ENCODE measurements at regions not wholly inside any gene's neighbourhood (a gene's known extent, or its start where the extent isn't known, plus 50 kb on each side); places are given as distances from the start of the nearest gene placed in this dataset.

DNA sequence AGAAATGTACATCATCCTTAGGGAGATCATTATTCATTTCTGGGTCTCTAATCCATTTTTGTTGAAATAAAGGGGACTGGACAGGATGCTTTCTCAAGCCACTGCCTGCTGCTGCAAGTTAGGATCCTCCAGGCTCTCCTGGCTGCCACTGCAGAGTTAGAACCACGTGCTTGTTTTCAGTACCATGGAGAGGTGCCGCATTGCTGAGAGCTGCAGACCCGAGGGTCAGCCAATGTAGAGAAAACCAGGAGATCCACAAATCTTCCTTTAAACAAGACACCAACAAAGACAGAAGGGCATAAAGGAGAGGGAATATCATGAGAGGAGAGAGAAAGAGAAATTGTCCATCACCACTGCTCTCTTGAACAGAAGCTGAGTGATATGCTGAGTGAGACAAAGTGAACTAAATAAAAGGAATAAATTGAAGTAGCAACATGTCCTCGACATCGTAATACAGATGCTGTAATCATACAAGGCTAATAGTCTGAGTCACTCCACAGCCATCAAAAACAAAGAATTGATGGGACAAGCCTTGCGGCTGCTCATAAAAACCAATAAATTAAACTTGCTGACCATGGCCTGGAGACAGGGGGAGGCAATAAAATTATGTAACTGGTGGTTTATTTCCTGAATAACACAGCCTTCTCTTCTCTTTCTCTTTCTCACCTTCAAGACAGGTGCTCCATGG is 255.7 kb downstream of the OMA1 start:
- TF ChIP-seq, protein P1, sequence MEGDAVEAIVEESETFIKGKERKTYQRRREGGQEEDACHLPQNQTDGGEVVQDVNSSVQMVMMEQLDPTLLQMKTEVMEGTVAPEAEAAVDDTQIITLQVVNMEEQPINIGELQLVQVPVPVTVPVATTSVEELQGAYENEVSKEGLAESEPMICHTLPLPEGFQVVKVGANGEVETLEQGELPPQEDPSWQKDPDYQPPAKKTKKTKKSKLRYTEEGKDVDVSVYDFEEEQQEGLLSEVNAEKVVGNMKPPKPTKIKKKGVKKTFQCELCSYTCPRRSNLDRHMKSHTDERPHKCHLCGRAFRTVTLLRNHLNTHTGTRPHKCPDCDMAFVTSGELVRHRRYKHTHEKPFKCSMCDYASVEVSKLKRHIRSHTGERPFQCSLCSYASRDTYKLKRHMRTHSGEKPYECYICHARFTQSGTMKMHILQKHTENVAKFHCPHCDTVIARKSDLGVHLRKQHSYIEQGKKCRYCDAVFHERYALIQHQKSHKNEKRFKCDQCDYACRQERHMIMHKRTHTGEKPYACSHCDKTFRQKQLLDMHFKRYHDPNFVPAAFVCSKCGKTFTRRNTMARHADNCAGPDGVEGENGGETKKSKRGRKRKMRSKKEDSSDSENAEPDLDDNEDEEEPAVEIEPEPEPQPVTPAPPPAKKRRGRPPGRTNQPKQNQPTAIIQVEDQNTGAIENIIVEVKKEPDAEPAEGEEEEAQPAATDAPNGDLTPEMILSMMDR (IDR thresholded peaks at IDR 0.05; ENCODE audit: extremely low read depth, low read depth, low read length), result no peak
- no peak overlapping the region for H2AFZ ChIP-seq (ENCODE audit: low read length)
- no peaks in the 10 kb centered on the region for H3K27me3 ChIP-seq (ENCODE audit: insufficient read depth, low read length)
- H3K36me3 ChIP-seq (ENCODE audit: insufficient read depth, low read length), result no peaks in the 10 kb centered on the region
- no peaks in the 10 kb centered on the region for H3K4me1 ChIP-seq (ENCODE audit: insufficient read depth, low read length)
- H3K9me3 ChIP-seq (ENCODE audit: low read depth, low read length), result no peaks in the 10 kb centered on the region
- H3K4me2 ChIP-seq (ENCODE audit: insufficient read depth, low read length), result no peak overlapping the region
- H3K4me3 ChIP-seq (ENCODE audit: insufficient read depth, low read length), result no peak overlapping the region
- no peak overlapping the region for H3K27ac ChIP-seq (ENCODE audit: low read depth, low read length)
- H3K79me2 ChIP-seq (ENCODE audit: insufficient read depth, low read length), result no peaks in the 10 kb centered on the region
- no peak for DNase-seq (ENCODE audit: insufficient read length, low spot score, missing footprints)
- no peaks in the 10 kb centered on the region for H4K20me1 ChIP-seq (ENCODE audit: insufficient read depth, low read length)

DNA sequence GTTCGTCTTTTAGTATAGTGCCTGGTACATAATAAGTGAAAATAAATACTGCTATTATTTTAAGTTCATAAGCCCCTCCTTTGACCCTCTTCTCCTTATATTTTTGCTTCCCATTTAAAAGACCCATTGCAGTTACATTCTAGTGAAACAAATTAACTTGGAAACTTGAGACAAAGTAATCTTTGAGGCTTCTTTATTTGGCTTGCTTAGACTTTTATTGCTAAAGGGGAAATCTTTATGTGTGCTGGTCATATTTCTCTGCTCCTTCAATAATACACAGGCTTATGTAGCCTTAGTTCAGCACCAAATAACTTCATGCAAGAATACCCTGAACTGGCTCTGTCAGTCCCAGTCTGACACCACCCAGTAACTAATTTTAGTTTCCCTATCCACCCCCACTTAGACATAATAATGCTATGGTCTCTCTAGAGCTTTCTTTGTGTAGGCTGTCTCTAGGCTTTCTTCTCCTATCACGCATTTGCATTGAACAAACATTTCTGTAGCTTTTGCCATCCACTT is 257.8 kb downstream of the OMA1 start:
- no peaks in the 10 kb centered on the region for H3K4me1 ChIP-seq (ENCODE audit: insufficient read depth, low read length)
- no peaks in the 10 kb centered on the region for H3K79me2 ChIP-seq (ENCODE audit: insufficient read depth, low read length)
- no peak overlapping the region for H2AFZ ChIP-seq (ENCODE audit: low read length)
- H3K27ac ChIP-seq (ENCODE audit: low read depth, low read length), result no peak overlapping the region
- TF ChIP-seq, protein P1 (IDR thresholded peaks at IDR 0.05; ENCODE audit: extremely low read depth, low read depth, low read length), result no peak
- no peak overlapping the region for H3K4me2 ChIP-seq (ENCODE audit: insufficient read depth, low read length)
- no peak for DNase-seq (ENCODE audit: insufficient read length, low spot score, missing footprints)
- H3K36me3 ChIP-seq (ENCODE audit: insufficient read depth, low read length), result no peaks in the 10 kb centered on the region
- H4K20me1 ChIP-seq (ENCODE audit: insufficient read depth, low read length), result no peaks in the 10 kb centered on the region
- no peaks in the 10 kb centered on the region for H3K9me3 ChIP-seq (ENCODE audit: low read depth, low read length)
- H3K27me3 ChIP-seq (ENCODE audit: insufficient read depth, low read length), result no peaks in the 10 kb centered on the region
- H3K4me3 ChIP-seq (ENCODE audit: insufficient read depth, low read length), result no peak overlapping the region

DNA sequence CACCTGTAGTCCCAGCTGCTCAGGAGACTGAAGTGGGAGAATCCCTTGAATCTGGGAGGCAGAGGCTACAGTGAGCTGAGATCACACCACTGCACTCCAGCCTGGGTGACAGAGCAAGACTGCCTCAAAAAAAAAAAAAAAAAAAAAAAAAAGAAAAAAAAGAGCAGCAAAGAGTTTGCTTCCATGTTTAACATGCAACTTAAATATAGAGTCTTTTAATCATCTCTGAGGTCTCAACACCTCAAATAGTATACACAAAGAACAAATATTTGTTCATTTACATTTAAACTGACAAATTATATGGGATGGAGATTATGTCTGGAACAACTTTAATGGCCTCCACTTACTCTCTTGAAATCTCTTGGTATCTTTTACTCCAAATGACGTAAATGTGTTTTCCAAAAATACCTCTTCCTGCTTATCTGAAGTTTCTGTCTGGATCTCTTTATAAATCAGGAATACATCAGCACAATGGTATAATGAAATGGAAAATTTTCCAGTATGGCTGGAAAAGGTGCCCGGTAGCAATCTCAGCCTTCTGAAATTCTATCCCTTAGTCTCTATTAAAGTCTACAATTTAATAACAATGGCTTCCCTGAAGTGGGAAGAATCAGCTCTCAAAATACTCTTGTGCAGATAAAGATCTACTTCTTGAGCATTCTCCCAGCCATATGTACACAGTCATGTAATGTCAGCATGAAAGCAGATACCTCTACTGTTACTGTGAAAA is 258.5 kb downstream of the OMA1 start:
- Histone ChIP-seq H2AFZ (ENCODE audit: low read length) (no peak overlapping the region), H3K79me2 (ENCODE audit: insufficient read depth, low read length) (no peaks in the 10 kb centered on the region), H4K20me1 (ENCODE audit: insufficient read depth, low read length) (no peaks in the 10 kb centered on the region), H3K4me2 (ENCODE audit: insufficient read depth, low read length) (no peak overlapping the region), H3K36me3 (ENCODE audit: insufficient read depth, low read length) (no peaks in the 10 kb centered on the region), H3K4me1 (ENCODE audit: insufficient read depth, low read length) (no peaks in the 10 kb centered on the region), H3K27ac (ENCODE audit: low read depth, low read length) (no peak overlapping the region), H3K4me3 (ENCODE audit: insufficient read depth, low read length) (no peak overlapping the region), H3K9me3 (ENCODE audit: low read depth, low read length) (no peaks in the 10 kb centered on the region), H3K27me3 (ENCODE audit: insufficient read depth, low read length) (no peaks in the 10 kb centered on the region)
- TF ChIP-seq, protein P1 (IDR thresholded peaks at IDR 0.05; ENCODE audit: extremely low read depth, low read depth, low read length), result no peak
- no peak for DNase-seq (ENCODE audit: insufficient read length, low spot score, missing footprints)

DNA sequence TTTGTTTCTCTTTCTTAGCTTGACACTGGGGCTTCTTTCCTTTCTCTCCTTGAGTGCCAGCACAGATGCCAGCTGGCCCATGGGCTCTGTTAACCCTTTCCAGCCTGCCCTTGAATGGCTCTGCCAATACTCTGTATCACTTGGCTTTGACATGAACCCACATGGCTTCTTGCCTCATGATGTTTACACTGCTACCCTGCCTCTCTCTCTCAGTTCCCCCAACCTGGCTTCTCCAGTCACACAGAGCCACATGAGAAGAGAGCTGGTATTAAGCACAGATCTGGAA is 262.4 kb downstream of the OMA1 start:
- DNase-seq (ENCODE audit: insufficient read length, low spot score, missing footprints), result no peak
- H3K4me2 ChIP-seq (ENCODE audit: insufficient read depth, low read length), result no peak overlapping the region

More for the DNA sequence above, 262.4 kb downstream of the OMA1 start:
- Histone ChIP-seq H3K4me3 (ENCODE audit: insufficient read depth, low read length) (no peak overlapping the region), H3K4me1 (ENCODE audit: insufficient read depth, low read length) (no peaks in the 10 kb centered on the region), H3K27me3 (ENCODE audit: insufficient read depth, low read length) (no peaks in the 10 kb centered on the region), H4K20me1 (ENCODE audit: insufficient read depth, low read length) (no peaks in the 10 kb centered on the region), H3K27ac (ENCODE audit: low read depth, low read length) (no peak overlapping the region), H3K9me3 (ENCODE audit: low read depth, low read length) (no peaks in the 10 kb centered on the region), H3K79me2 (ENCODE audit: insufficient read depth, low read length) (no peaks in the 10 kb centered on the region), H2AFZ (ENCODE audit: low read length) (no peak overlapping the region), H3K36me3 (ENCODE audit: insufficient read depth, low read length) (no peaks in the 10 kb centered on the region)
- TF ChIP-seq, protein P1 (IDR thresholded peaks at IDR 0.05; ENCODE audit: extremely low read depth, low read depth, low read length), result no peak
